ENCODE measurements at regions not wholly inside any gene's neighbourhood (a gene's known extent, or its start where the extent isn't known, plus 50 kb on each side); places are given as distances from the start of the nearest gene placed in this dataset.

DNA sequence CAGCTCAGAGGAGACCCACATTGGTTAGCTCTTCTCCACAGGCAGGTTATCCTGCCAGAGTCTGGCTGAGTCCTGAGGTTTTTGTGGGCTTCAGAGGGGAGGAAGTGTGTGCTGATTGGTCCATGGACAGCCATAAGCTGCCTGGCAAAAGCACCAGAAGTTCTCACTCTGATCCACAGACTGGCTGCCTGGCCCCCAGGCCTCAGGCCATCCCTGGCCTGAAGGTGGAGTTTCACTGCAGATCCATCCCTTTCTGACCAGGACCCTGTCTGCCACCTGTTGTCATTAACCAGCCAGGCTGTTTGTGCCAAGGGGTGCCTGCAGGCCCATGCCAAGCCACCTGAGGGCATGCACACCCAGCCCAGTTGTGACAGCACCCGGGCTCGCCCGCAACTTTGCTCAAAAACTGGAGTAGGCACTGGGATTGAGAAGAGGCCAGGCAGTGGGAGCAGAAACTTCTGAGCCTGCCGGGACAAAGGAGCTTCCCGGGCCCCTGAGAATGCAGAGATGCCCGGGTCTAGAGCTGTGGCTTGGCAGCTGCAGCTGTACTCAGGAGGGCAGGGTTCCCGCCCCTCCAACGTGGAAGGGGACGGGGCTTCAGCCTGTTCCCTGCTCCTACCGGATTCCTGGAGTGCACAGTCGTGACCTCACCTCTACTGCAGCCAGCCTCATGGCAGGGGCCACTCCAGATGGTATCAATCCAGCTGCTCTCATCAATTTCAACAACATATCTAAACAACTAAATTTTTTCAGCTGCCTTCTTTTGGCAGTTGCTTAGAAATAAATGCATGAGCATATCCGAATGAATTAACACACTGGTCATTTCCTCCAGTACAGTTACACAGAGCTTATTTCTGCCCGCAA lies 1277.3 kb downstream of the SLC16A7 start:
- no peaks in the 10 kb centered on the region for H4K20me1 ChIP-seq (replicated peaks in 1 of 2; ENCODE audit: control insufficient read depth in 1 of 2, insufficient read depth in 2 of 2, low read length in 2 of 2)
- no peak for FAIRE-seq
- no peak overlapping the region for H2BK5ac ChIP-seq (ENCODE audit: low read depth, low read length)
- H4K8ac ChIP-seq (ENCODE audit: extremely low read depth, insufficient read depth, low read length) = peak overlapping the region; percentile 11; the same call in 1 of the 2 replicates
- no peak overlapping the region for H2AK5ac ChIP-seq (ENCODE audit: low read depth, low read length)
- 93% methylated on average over 13 of the region's 13 CpGs; no CpG with 5 or more reads in 1 of the 2 experiments for WGBS, 2 experiments (ENCODE audit: extremely low coverage in 1 of 2, insufficient coverage in 1 of 2, insufficient read length in 1 of 2, insufficient replicate concordance in 2 of 2, low coverage in 1 of 2, low lambda C conversion rate in 2 of 2, missing lambda C conversion rate in 1 of 2)
- H3K36me3 ChIP-seq (ENCODE audit: control insufficient read depth in 2 of 4, insufficient read depth in 4 of 4, low read length in 3 of 4) = no peaks in the 10 kb centered on the region
- H4K91ac ChIP-seq (replicated peaks; ENCODE audit: insufficient read length, low read length) = no peak overlapping the region
- CTCF ChIA-PET (ENCODE audit: partially characterized antibody) = interaction anchor here (0.6 kb wide), 1 partner anchor 740 kb away, joined by 3 read pairs; no protein-coding TSS in a partner anchor
- no peak overlapping the region for H3K18ac ChIP-seq (ENCODE audit: extremely low read depth, low read length)
- no peaks in the 10 kb centered on the region for H3K79me2 ChIP-seq (ENCODE audit: control insufficient read depth in 1 of 2, insufficient read depth in 2 of 2, low read length in 2 of 2)
- no peak overlapping the region for H2BK120ac ChIP-seq (replicated peaks; ENCODE audit: low read depth, low read length)
- H3K23me2 ChIP-seq (ENCODE audit: low read depth, low read length) = no peaks in the 10 kb centered on the region
- DNase-seq (ENCODE audit: low read depth in 1 of 2, low spot score in 2 of 2) = peak in 1 of 2 experiments; percentile 35
- H3K9ac ChIP-seq (replicated peaks in 1 of 4; ENCODE audit: extremely low read depth in 1 of 4, low read depth in 3 of 4, low read length in 3 of 4) = no peak overlapping the region
- H3K79me1 ChIP-seq (ENCODE audit: low read depth, low read length) = no peaks in the 10 kb centered on the region
- no peak overlapping the region for H3K4ac ChIP-seq (replicated peaks; ENCODE audit: insufficient read length, low read depth, low read length)
- no peak overlapping the region for H3K4me2 ChIP-seq (ENCODE audit: insufficient read depth in 1 of 2, low read depth in 2 of 2, low read length in 2 of 2)
- no peak overlapping the region for H2BK20ac ChIP-seq (ENCODE audit: low read length)
- POLR2A ChIA-PET (ENCODE audit: partially characterized antibody) = no interaction called here
- H2AFZ ChIP-seq (ENCODE audit: low read length) = no peak overlapping the region
- H3K4me3 ChIP-seq (ENCODE audit: extremely low read depth in 1 of 4, insufficient read depth in 2 of 4, low read depth in 3 of 4, low read length in 4 of 4) = no peak overlapping the region
- no peaks in the 10 kb centered on the region; a peak in 1 of 7 replicates for H3K4me1 ChIP-seq (replicated peaks in 1 of 4; ENCODE audit: control insufficient read depth in 3 of 4, insufficient read depth in 4 of 4, low read length in 3 of 4)
- no peak overlapping the region for H3K27ac ChIP-seq (ENCODE audit: low read depth, low read length)
- H2BK12ac ChIP-seq (ENCODE audit: low read depth, low read length) = no peak overlapping the region
- TF ChIP-seq EZH2 (IDR thresholded peaks at IDR 0.05; ENCODE audit: low read depth, low read length, severe bottlenecking) (no peak), CREB1 (IDR thresholded peaks at IDR 0.05) (no peak), RAD21 (IDR thresholded peaks at IDR 0.05 in 1 of 2, conservative IDR thresholded peaks at IDR 0.05 in 1 of 2; ENCODE audit: low read depth in 2 of 2, low read length in 2 of 2) (peak in 1 of 2 experiments; percentile 29; a peak in 1 of 4 replicates), SP4 (IDR thresholded peaks at IDR 0.05; ENCODE audit: low read length) (no peak), KDM5A (IDR thresholded peaks at IDR 0.05; ENCODE audit: low read length) (no peak)
- TF ChIP-seq, protein P1, sequence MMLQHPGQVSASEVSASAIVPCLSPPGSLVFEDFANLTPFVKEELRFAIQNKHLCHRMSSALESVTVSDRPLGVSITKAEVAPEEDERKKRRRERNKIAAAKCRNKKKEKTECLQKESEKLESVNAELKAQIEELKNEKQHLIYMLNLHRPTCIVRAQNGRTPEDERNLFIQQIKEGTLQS (IDR thresholded peaks at IDR 0.05; ENCODE audit: insufficient read depth, low read depth, low read length) = no peak
- no peak overlapping the region for H4K5ac ChIP-seq (ENCODE audit: insufficient read length, low read depth, low read length)
- no peaks in the 10 kb centered on the region for H3K9me3 ChIP-seq (ENCODE audit: insufficient read depth in 2 of 2, low read depth in 1 of 2, low read length in 1 of 2)
- no peak overlapping the region for H3K14ac ChIP-seq (ENCODE audit: insufficient read length)
- no peaks in the 10 kb centered on the region for H3K27me3 ChIP-seq (replicated peaks in 1 of 4; ENCODE audit: control insufficient read depth in 3 of 4, extremely low read depth in 1 of 4, insufficient read depth in 3 of 4, low read length in 3 of 4)
- H3K23ac ChIP-seq (ENCODE audit: insufficient read length) = no peak overlapping the region
- no peak overlapping the region for H3K56ac ChIP-seq (replicated peaks; ENCODE audit: insufficient read length, low read depth, low read length)
- no peak overlapping the region for H2BK15ac ChIP-seq (ENCODE audit: low read length)
